CD4-positive, CD25-positive, alpha-beta regulatory T cell (primary cell): ENCODE measurements at regions not wholly inside any gene's neighbourhood (a gene's known extent, or its start where the extent isn't known, plus 50 kb on each side); places are given as distances from the start of the nearest gene placed in this dataset.

ENCODE experiments used
- ATAC-seq, 2 donors: fragments of 150-1000 bp; cut with Tn5 transposase; one replicate each; pipeline ENCODE4 v1.10.0; 2021; ENCODE audit warnings: low read depth in 2 of 2, moderate number of reproducible peaks in 2 of 2, moderate library complexity in 1 of 2
- DNase-seq, 3 donors: peaks; one replicate each; pipeline versions ENCODE4 v3.0.0 to v3.0.0-alpha.2; 2012 to 2022; ENCODE audit warnings: mixed read lengths in 1 of 3
- H3K27ac ChIP-seq: one replicate; pipeline ENCODE4 v1.7.0; 2013; ENCODE audit warnings: mild to moderate bottlenecking, low read length; ENCODE audit not compliant: insufficient read depth, poor library complexity, severe bottlenecking
- H3K27me3 ChIP-seq: one replicate; pipeline ENCODE4 v1.7.0; 2013; ENCODE audit warnings: low read length; ENCODE audit not compliant: control insufficient read depth, insufficient read depth
- H3K36me3 ChIP-seq: one replicate; pipeline ENCODE4 v1.7.0; 2013; ENCODE audit warnings: mild to moderate bottlenecking, low read length, moderate library complexity; ENCODE audit not compliant: control insufficient read depth, insufficient read depth
- H3K4me1 ChIP-seq: 2 replicates; pipeline ENCODE4 v1.7.0; 2013; ENCODE audit warnings: mild to moderate bottlenecking, low read length; ENCODE audit not compliant: insufficient read depth, control insufficient read depth, poor library complexity, severe bottlenecking
- H3K4me3 ChIP-seq: one replicate; pipeline ENCODE4 v1.7.0; 2013; ENCODE audit warnings: low read depth, mild to moderate bottlenecking, low read length, moderate library complexity
- H3K9me3 ChIP-seq, 2 experiments: 1 replicate in 1 of 2; 2 replicates in 1 of 2; pipeline ENCODE4 v1.7.0; 2013; ENCODE audit warnings: low read length in 2 of 2, mild to moderate bottlenecking in 1 of 2, moderate library complexity in 1 of 2; ENCODE audit not compliant: control insufficient read depth in 2 of 2
- H3K27ac Mint-ChIP-seq, 3 donors: one replicate each; pipeline ENCODE4 v1.8.0; 2020 to 2022; ENCODE audit warnings: mild to moderate bottlenecking in 3 of 3, mixed read lengths in 3 of 3, moderate library complexity in 2 of 3
- H3K27me3 Mint-ChIP-seq: one replicate; pipeline ENCODE4 v1.8.0; 2022; ENCODE audit warnings: mild to moderate bottlenecking, mixed read lengths
- H3K36me3 Mint-ChIP-seq: one replicate; pipeline ENCODE4 v1.8.0; 2020; ENCODE audit warnings: mixed read lengths
- H3K4me1 Mint-ChIP-seq, 4 donors: one replicate each; pipeline ENCODE4 v1.8.0; 2020 to 2022; ENCODE audit warnings: mixed read lengths in 4 of 4, mild to moderate bottlenecking in 1 of 4
- H3K4me3 Mint-ChIP-seq, 4 donors: one replicate each; pipeline ENCODE4 v1.8.0; 2020 to 2022; ENCODE audit warnings: mild to moderate bottlenecking in 4 of 4, mixed read lengths in 4 of 4, moderate library complexity in 3 of 4
- H3K9me3 Mint-ChIP-seq, 7 donors: one replicate each; pipeline ENCODE4 v1.8.0; 2020 to 2022; ENCODE audit warnings: mixed read lengths in 7 of 7, mild to moderate bottlenecking in 3 of 7, moderate library complexity in 2 of 7

DNA sequence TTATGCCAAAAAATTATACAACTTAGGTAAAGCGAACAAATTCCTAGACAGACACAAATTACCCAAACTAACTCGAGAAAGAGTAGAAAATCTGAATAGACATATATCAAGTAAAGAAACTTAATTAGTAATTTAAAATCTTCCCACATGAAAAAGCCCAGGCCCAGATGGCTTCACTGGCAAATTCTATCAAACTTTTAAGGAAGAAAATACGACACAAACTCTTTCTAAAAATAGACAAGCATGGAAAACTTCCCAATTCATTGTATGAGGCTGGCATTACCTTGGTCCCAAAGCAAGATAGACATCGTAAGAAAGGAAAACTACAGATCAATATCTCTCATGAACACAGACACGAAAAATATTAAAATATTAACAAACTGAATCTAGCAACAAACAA lies 135.3 kb downstream of the DRD1 start:
- H3K4me3 Mint-ChIP-seq, result no peak overlapping the region
- H3K36me3 Mint-ChIP-seq, result no peaks in the 10 kb centered on the region
- H3K9me3 ChIP-seq, result no peaks in the 10 kb centered on the region
- H3K27ac ChIP-seq, result no peak overlapping the region
- no peak overlapping the region for H3K27ac Mint-ChIP-seq
- H3K4me3 ChIP-seq, result no peak overlapping the region
- H3K4me1 Mint-ChIP-seq, result no peaks in the 10 kb centered on the region
- no peak for ATAC-seq
- peaks cover 4% of the 10 kb centered on the region for H3K27me3 Mint-ChIP-seq
- peaks cover 0 to 15% (median 4%) of the 10 kb centered on the region in 7 donors for H3K9me3 Mint-ChIP-seq
- no peak for DNase-seq
- no peaks in the 10 kb centered on the region for H3K27me3 ChIP-seq
- H3K4me1 ChIP-seq, result no peaks in the 10 kb centered on the region
- H3K36me3 ChIP-seq, result no peaks in the 10 kb centered on the region

GRCh38 chr5:175306381-175306780 lies 137.6 kb downstream of the DRD1 start:
- no peak for ATAC-seq
- H3K36me3 ChIP-seq, result no peaks in the 10 kb centered on the region
- H3K9me3 ChIP-seq, result no peaks in the 10 kb centered on the region
- H3K9me3 Mint-ChIP-seq, result peaks cover 0 to 18% (median 2%) of the 10 kb centered on the region in 7 donors
- H3K27me3 Mint-ChIP-seq, result peaks cover 4% of the 10 kb centered on the region
- no peak overlapping the region for H3K27ac Mint-ChIP-seq
- no peak overlapping the region for H3K4me3 Mint-ChIP-seq
- no peak overlapping the region for H3K4me3 ChIP-seq
- no peaks in the 10 kb centered on the region for H3K27me3 ChIP-seq
- H3K36me3 Mint-ChIP-seq, result no peaks in the 10 kb centered on the region
- DNase-seq, result no peak
- no peak overlapping the region for H3K27ac ChIP-seq
- H3K4me1 ChIP-seq, result no peaks in the 10 kb centered on the region
- H3K4me1 Mint-ChIP-seq, result no peaks in the 10 kb centered on the region

GRCh38 chr5:175305251-175305650 lies 138.7 kb downstream of the DRD1 start:
- Mint-ChIP-seq H3K27ac (no peak overlapping the region), H3K4me3 (no peak overlapping the region), H3K9me3 (peaks cover 0 to 18% (median 2%) of the 10 kb centered on the region in 7 donors), H3K27me3 (peaks cover 4% of the 10 kb centered on the region), H3K4me1 (no peaks in the 10 kb centered on the region), H3K36me3 (no peaks in the 10 kb centered on the region)
- H3K4me3 ChIP-seq, result no peak overlapping the region
- no peak overlapping the region for H3K27ac ChIP-seq
- ATAC-seq (no peak), DNase-seq (no peak)
- H3K36me3 ChIP-seq, result no peaks in the 10 kb centered on the region
- no peaks in the 10 kb centered on the region for H3K4me1 ChIP-seq
- H3K27me3 ChIP-seq, result no peaks in the 10 kb centered on the region
- no peaks in the 10 kb centered on the region for H3K9me3 ChIP-seq

- no peaks in the 10 kb centered on the region for H3K4me1 ChIP-seq
- no peak overlapping the region for H3K27ac ChIP-seq
- H3K27me3 Mint-ChIP-seq, result peaks cover 6% of the 10 kb centered on the region
- H3K27me3 ChIP-seq, result no peaks in the 10 kb centered on the region
- peaks cover 0 to 10% (median 0%) of the 10 kb centered on the region in 7 donors for H3K9me3 Mint-ChIP-seq
- H3K9me3 ChIP-seq, result no peaks in the 10 kb centered on the region
- DNase-seq, result no peak
- H3K4me3 ChIP-seq, result no peak overlapping the region
- no peaks in the 10 kb centered on the region for H3K36me3 Mint-ChIP-seq
- no peak overlapping the region for H3K4me3 Mint-ChIP-seq
- no peaks in the 10 kb centered on the region for H3K4me1 Mint-ChIP-seq
- no peak for ATAC-seq
- no peak overlapping the region for H3K27ac Mint-ChIP-seq
- no peaks in the 10 kb centered on the region for H3K36me3 ChIP-seq
Observed at GRCh38 chr5:175290379-175290778, 153.6 kb downstream of the DRD1 start.

DNA sequence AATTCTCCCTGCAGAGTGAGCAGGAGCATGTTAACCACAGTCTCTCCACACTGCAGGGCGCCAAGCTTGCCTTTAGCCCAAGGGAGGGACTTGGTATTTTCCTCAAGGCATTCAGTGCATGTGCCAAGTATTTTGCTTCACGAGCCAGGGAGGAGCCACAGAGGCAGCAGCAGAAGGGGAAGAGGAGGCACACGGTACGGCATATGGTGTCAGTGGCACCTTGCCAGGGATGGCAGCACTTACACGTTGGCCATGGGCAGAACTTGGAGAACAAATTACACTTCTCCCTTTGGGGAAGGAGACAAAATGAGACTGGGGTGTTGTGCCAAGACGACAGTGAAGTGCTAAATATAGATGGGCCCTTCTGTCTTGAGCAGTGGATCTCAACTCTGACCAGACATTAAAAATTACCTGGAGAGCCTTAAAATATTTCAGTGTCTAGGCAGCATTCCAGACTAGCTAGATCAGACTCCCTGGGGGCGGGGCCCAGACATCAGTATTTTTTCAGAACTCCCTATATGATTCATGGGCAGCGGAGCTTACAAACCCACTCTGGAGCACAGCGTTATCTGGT lies 155.8 kb downstream of the DRD1 start:
- no peaks in the 10 kb centered on the region for H3K36me3 Mint-ChIP-seq
- H3K27ac ChIP-seq, result no peak overlapping the region
- H3K4me3 Mint-ChIP-seq, result no peak overlapping the region
- no peaks in the 10 kb centered on the region for H3K36me3 ChIP-seq
- H3K27me3 ChIP-seq, result no peaks in the 10 kb centered on the region
- DNase-seq, result no peak
- H3K9me3 Mint-ChIP-seq, result peaks cover 0 to 3% (median 0%) of the 10 kb centered on the region in 7 donors
- H3K4me1 ChIP-seq, result no peaks in the 10 kb centered on the region
- H3K9me3 ChIP-seq, result no peaks in the 10 kb centered on the region
- H3K4me3 ChIP-seq, result no peak overlapping the region
- peaks cover 6% of the 10 kb centered on the region for H3K27me3 Mint-ChIP-seq
- H3K4me1 Mint-ChIP-seq, result no peaks in the 10 kb centered on the region
- ATAC-seq, result no peak
- no peak overlapping the region for H3K27ac Mint-ChIP-seq

- Histone ChIP-seq H3K36me3 (no peaks in the 10 kb centered on the region), H3K4me1 (no peaks in the 10 kb centered on the region), H3K27ac (no peak overlapping the region), H3K4me3 (no peak overlapping the region), H3K27me3 (no peaks in the 10 kb centered on the region), H3K9me3 (no peaks in the 10 kb centered on the region)
- Mint-ChIP-seq H3K27ac (no peak overlapping the region), H3K9me3 (peaks cover 0 to 3% (median 0%) of the 10 kb centered on the region in 7 donors), H3K4me3 (no peak overlapping the region), H3K4me1 (no peaks in the 10 kb centered on the region), H3K27me3 (peaks cover 6% of the 10 kb centered on the region), H3K36me3 (no peaks in the 10 kb centered on the region)
- ATAC-seq (no peak), DNase-seq (no peak)
Observed at GRCh38 chr5:175286981-175287380, 157.0 kb downstream of the DRD1 start.

- Histone ChIP-seq H3K4me1 (no peaks in the 10 kb centered on the region), H3K9me3 (no peaks in the 10 kb centered on the region), H3K4me3 (no peak overlapping the region), H3K36me3 (no peaks in the 10 kb centered on the region), H3K27me3 (no peaks in the 10 kb centered on the region), H3K27ac (no peak overlapping the region)
- H3K27ac Mint-ChIP-seq, result no peak overlapping the region
- H3K36me3 Mint-ChIP-seq, result no peaks in the 10 kb centered on the region
- H3K4me1 Mint-ChIP-seq, result no peaks in the 10 kb centered on the region
- no peak for DNase-seq
- H3K9me3 Mint-ChIP-seq, result peaks cover 0 to 3% (median 0%) of the 10 kb centered on the region in 7 donors
- H3K4me3 Mint-ChIP-seq, result no peak overlapping the region
- peaks cover 6% of the 10 kb centered on the region for H3K27me3 Mint-ChIP-seq
- ATAC-seq, result no peak
Observed at GRCh38 chr5:175285261-175285660, 158.7 kb downstream of the DRD1 start.

DNA sequence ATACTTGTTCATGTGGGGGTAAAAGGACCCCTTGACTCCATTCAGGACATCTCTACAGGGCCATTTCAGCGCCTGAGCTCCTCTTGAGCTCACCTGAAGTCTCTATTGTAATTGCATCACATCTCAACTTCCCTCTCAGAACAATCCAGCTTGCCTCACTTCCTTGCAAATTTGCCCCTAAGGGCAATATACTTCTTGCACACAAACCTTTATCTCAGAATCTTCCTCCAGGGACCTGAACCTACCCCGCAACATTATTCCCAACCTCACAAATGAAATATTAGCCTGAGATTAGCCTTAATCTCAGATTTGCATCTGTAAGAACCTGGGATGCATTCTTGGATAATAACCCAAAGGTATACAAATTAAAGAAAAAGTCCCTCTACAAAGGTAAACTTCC lies 159.2 kb downstream of the DRD1 start:
- ATAC-seq, result no peak
- no peak overlapping the region for H3K27ac Mint-ChIP-seq
- peaks cover 0 to 3% (median 0%) of the 10 kb centered on the region in 7 donors for H3K9me3 Mint-ChIP-seq
- H3K36me3 ChIP-seq, result no peaks in the 10 kb centered on the region
- H3K4me3 Mint-ChIP-seq, result no peak overlapping the region
- no peak overlapping the region for H3K27ac ChIP-seq
- H3K27me3 Mint-ChIP-seq, result peaks cover 6% of the 10 kb centered on the region
- no peaks in the 10 kb centered on the region for H3K27me3 ChIP-seq
- no peak for DNase-seq
- no peak overlapping the region for H3K4me3 ChIP-seq
- no peaks in the 10 kb centered on the region for H3K4me1 ChIP-seq
- H3K4me1 Mint-ChIP-seq, result no peaks in the 10 kb centered on the region
- no peaks in the 10 kb centered on the region for H3K36me3 Mint-ChIP-seq
- H3K9me3 ChIP-seq, result no peaks in the 10 kb centered on the region
